ENCODE measurements at regions not wholly inside any gene's neighbourhood (a gene's known extent, or its start where the extent isn't known, plus 50 kb on each side); places are given as distances from the start of the nearest gene placed in this dataset.
A peak's percentile ranks its signal among the peaks of the same experiment; 100 is the strongest.

DNA sequence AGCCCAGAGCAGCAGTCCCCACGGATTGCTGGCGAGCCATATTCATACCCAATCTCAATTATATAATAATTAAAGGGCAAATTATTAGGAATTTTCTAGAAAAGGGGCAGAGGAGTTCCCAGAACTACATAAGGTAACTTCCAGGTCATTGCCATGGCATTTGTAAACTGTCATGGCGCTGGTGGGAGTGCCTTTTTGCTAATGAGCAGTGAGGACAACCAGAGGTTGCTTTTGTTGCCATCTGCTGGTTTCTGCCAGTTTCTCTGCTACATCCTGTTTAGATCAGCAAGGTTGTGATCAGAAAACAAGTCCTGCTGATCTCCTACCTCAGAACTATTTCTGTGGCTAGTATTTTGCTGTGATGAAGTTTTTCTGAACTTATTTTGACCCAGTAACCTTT is 159.8 kb upstream of the PIEZO2 start:
- no peak for DNase-seq

DNA sequence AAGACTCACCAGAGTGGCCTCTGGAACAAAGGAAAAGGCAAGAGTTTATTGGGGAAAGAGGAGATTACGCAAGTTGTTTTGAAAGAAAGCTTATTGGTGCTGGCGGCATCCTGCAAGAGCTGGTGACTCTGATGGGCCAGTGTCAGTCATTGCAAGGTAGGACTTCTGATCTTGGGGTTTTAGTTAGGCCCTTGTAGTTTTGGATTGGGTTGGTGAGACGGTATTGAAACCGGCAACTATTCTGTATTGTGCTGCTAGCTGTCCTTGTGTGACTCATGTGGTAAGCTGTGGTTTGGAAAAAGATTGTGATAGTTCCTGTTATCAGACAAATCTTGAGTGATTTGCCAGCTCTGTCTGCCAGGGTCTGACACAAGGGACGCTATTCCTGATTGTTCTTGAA is 159.1 kb upstream of the PIEZO2 start:
- no peak for DNase-seq

DNA sequence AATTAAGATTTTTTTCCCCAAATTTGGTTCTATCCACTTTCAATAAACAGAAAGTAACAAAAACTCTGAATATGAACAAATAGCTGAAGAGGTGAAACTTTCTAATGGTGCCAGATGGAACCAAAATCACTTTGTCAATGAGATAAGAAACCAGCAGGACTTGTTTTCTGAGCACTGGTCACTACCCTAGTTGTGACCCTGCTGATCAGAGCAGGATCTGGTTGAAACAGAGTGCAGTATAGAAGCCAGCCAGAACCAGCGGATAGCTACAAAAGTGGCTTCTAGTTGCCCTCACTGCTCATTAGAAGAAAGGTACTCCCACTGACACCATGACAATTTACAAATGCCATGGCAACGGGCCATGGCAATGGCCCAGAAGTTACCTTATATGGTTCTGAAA is 158.3 kb upstream of the PIEZO2 start:
- DNase-seq, result no peak

- DNase-seq, result no peak
Observed at GRCh38 chr18:11305507-11305906, 156.1 kb upstream of the PIEZO2 start.

GRCh38 chr18:11304928-11305327 is 155.6 kb upstream of the PIEZO2 start:
- DNase-seq, result no peak

DNA sequence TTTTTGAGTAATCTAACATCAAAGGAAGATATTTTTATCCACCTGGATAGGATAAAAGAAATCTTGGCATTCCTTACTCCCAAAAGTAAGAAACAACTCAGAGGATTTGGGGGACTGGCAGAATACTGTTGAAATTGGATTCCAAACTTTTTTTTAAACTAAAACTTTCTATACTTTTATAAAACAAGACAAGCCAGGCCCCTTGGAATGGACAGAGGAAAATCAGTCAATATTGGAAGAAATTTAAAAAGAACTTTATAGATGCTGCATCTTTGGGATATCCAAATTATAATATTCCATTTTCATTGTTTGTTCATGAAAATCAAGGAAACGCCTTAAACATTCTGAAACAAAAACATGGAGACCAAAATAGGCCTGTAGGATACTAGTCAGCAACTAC is 147.6 kb upstream of the PIEZO2 start:
- DNase-seq, result no peak

DNA sequence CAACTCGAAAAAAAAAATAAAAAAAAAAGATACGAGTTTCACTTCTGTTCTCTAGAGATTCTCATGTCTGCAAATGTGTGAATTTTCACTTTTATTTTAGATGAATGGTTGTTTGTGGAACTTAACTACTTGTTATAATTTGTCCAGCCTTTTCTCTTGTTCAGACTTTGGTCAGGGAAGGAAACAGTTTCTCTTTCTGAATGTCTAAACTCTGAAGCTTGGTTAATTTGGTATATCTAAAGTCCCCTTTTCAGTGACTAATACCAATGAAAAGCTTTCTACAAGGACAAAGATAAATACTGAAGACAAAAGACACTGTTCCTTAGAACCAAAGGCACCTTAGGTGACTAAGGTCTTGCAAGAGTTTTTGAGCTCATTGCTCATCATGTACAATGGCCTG is 144.4 kb upstream of the PIEZO2 start:
- no peak for DNase-seq

DNA sequence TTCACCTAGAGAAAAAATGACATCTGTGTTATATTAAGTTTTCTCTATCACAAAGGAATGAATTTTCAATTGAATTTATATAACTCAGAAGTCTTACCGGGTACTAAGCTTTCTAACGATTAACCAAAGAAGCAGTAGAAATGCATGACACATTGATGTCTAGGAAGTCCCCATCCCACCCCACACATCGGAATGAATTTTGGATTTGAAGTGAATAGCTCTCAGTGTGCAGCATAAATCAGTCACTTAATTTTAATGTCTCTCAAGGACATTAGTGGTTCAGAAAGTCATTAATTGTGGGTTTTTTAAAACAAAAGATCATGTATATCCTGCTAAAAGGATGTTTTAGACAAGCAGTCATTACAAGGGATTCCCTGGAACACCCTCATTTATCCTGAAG is 141.4 kb upstream of the PIEZO2 start:
- DNase-seq, result no peak

DNA sequence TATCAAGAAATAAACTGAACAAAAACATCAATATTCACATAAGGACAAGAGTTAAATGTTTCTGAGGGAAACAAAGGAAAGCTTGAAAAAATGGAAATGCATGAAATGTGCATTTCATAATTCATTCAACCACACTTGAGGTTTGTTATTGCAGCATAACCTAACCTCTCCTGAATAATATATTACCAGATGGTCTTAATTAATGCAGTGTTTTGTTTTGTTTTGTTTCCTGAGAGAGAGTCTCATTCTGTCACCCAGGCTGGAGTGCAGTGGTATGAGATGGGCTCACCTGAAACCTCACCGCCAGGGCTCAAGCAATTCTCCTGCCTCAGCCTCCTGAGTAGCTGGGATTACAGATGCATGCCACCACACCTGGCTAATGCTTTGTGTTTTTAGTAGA is 139.9 kb upstream of the PIEZO2 start:
- DNase-seq, result no peak

DNA sequence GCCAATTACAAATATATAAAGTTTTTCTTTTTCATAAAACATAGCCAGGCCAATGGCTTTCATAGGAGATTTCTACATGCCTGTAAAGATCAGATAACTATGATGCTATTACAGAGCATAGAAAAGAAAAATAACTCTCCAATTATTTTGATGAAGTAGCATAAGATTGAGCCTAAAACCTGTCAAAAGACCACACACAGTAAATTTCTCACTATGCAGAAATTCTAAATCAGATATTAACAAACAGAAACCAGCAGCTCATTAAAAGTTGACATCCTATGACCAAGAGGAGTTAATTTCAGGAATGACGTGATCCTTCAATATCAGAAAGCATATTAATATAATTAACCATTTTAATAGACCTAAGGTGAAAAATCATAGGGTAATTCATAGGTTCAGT is 139.0 kb upstream of the PIEZO2 start:
- no peak for DNase-seq

DNA sequence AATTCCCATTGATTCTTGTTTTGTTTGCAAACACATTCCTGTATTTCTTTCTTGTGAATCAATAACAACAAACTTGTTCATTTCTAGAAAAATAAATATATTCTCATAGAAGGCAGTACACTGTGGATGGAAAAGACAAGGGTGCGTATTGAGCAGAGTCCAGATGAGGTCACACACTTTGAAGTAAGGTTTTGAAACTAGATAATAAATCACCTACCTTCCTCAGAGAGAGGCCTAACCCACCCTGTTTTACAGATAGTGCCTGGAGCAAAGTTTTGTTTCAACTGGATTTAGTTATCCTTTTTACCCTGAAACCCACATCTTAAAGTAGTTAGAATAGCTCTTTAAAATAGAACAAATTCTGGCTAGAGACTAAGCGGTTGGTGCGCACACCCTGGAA is 137.1 kb upstream of the PIEZO2 start:
- no peak for DNase-seq

GRCh38 chr18:11284811-11285210 is 135.4 kb upstream of the PIEZO2 start:
- no peak for DNase-seq

- DNase-seq, result no peak
Observed at GRCh38 chr18:11284349-11284748, 135.0 kb upstream of the PIEZO2 start.

DNA sequence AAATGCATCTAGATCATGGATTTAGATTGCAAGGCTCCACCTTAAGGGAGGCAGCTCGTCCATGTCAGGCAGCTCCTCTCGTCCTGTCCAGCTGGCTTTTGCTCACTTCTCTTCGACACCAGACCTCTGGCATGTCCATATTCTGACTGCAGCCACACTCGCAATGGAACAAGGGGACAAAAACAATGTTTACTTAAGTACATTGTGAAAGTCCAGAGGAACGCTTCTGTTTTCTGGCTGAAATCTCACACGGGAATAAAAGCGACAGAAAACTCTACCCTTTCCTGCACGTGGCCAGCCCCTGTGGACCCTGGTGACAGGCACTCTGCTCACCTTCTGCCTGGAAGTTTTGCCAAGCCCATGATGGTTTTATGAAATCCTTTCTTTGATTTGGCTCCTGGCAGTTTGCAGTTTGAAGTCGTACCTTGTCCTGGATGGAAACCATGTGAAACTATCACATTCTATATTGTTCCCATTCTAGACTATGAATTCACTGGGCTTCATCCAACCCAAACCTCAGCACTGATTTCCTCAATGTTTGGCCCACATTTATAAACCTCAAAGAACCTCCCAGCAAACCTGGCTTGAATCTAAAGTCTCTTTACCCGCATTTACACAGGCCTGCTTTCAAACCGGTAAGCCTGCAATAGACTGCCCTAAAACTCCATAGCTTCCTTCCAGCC is 134.3 kb upstream of the PIEZO2 start:
- DNase-seq, result peak; percentile 62

DNA sequence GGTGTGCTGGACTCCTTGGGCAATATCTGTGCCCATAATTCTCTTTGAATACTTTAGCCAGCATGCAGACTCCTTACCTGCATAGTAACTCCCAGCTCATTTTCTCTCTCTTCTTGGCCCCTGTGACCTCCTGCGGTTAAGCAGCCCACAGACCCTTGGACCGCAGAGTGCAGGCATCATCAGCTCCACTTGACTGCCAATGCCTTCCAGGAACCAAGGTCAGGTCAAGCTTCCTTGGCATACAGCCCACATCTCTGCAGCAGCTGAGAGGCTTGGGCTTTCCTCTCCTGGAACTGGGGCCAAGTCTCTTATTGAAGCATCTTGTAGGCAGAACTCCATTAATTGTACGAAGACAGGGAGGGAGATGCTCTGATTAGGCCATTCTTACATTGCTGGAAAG is 130.1 kb upstream of the PIEZO2 start:
- no peak for DNase-seq

DNA sequence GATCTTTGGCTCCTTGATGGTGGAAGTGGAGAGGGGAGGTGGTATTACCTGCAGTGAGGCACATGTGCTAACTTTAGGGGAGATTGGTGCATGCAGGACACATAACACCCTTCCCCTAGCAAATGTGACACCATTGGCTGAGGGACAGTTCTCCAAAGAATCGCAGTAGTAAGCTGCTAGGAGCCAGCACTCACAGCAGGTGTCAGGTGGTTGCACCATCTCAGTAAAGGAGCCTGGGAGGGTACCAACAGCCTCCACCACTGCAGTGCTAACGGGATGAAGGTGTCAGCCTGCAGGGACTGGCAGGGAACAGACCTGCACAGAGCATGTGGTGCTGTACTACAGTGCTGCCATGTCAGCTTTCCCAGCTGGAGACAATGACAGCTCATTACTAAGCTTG is 127.3 kb upstream of the PIEZO2 start:
- no peak for DNase-seq

GRCh38 chr18:11274144-11274794 is 124.9 kb upstream of the PIEZO2 start:
- no peak for DNase-seq

GRCh38 chr18:11272516-11272915 is 123.1 kb upstream of the PIEZO2 start:
- DNase-seq, result no peak

DNA sequence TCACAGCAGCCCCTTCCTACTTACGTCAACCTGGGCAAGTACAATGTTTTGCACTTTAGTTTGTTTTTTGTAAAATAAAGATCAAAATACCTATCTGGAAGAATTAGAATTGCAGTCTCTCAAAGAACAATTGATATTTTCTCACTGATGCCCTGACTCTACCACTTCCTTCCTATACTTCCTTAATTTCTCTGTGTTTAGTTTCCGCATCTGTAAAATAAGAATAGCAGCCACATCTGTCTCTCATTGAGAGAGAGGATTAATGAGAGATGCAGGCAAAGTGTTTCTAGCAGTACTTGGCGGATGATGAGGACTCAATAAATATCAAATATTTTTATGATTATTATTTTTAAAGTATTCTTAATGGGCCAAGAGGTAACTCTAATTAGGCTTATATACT is 122.6 kb upstream of the PIEZO2 start:
- DNase-seq, result no peak

DNA sequence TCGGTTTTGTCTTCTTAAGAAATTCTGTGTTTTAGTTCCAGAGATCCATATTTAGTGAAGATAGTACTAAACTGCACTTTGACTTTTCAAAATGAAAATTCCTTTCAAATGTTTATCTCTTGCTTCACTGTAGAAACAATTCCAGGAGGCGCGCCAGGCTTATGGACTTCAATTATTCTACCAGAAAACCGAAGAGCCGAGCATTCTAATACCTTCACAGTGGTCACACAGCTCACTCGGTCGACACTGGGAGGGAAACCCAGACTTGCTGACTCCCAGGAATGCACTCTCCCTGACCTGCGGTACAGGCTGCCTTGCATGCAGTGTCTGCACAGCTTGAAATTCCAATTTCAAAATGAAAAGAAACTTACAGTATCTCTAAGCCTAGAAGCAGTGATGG is 119.9 kb upstream of the PIEZO2 start:
- peak; percentile 75 for DNase-seq

GRCh38 chr18:11268741-11269233 is 119.4 kb upstream of the PIEZO2 start:
- DNase-seq, result peak; percentile 66

DNA sequence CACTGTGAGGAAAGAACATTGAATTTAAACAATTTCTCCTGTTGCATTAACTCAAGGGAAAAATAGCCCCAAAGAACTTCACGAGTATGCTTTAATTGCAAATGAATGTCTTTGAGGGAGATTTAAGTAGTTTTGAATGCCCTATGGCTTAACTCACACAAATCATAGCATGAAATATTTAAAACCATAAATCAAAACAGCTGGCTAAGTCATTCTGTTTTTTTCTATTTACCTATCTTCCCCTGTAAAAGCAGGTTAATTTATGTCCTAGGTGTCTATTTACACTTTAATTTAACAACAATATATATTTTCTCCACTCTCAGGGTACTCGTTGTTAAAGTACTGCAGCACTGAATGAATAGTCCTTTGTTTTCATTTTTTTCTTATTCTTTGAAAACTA is 118.8 kb upstream of the PIEZO2 start:
- no peak for DNase-seq

GRCh38 chr18:11266781-11267480 is 117.6 kb upstream of the PIEZO2 start:
- no peak for DNase-seq

DNA sequence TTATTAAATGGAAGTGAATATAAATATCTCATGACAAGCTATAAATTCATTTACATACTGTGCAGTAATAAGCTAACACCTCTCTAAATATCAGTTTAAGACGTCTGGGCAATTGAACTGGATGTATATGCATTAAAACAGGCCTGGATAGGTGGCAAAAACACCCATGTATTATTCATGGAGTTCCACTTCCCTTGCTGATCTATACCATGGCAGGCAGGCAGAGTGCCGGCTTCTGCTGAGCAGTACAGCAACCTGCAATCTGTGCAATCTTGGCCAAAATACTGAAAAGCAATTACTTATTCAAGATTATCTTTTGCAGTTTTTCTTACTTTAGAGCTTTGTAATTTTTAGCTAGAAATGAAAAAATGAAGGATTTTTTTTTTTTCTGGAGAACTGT is 112.1 kb upstream of the PIEZO2 start:
- no peak for DNase-seq
